ENCODE measurements at regions not wholly inside any gene's neighbourhood (a gene's known extent, or its start where the extent isn't known, plus 50 kb on each side); places are given as distances from the start of the nearest gene placed in this dataset.

DNA sequence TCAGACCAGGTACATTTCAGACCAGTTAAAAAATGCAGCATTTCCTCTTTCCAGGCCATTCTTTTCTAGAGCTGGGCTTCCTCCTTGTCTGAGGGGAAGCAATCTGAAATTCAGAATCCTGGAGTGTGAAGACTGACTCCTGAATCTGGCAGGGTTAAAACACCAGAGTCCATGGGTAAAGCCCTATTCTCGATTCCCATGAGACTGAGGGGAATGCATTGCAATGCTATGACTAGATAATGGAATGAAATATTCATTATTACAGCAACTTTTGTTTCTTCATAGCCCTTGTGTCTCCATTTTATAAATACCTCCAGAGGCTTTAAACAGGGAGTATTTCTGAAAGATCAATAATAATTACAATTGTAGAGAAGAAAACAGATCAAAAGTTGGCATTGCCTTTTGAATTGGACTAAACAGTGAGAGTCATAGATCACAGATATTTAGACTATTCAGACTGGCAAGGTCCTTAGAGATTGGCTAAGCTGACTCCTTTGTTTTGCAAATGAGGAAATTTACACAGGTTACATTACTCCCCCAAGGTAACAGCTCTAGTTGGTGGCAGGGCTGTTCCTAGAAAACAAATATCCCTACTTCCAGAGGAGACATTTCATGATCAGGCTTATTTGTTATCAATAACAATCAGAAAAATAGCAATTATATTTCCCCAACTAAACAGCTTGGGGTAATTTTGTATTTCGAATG lies 632.6 kb upstream of the KIRREL3 start:
- no peak for TF ChIP-seq RCOR1 (conservative IDR thresholded peaks at IDR 0.05; ENCODE audit: low read depth, low read length)
- TF ChIP-seq, protein P1, sequence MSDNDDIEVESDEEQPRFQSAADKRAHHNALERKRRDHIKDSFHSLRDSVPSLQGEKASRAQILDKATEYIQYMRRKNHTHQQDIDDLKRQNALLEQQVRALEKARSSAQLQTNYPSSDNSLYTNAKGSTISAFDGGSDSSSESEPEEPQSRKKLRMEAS (IDR thresholded peaks at IDR 0.05; ENCODE audit: low read depth, low read length), result no peak
- TF ChIP-seq, protein P2, sequence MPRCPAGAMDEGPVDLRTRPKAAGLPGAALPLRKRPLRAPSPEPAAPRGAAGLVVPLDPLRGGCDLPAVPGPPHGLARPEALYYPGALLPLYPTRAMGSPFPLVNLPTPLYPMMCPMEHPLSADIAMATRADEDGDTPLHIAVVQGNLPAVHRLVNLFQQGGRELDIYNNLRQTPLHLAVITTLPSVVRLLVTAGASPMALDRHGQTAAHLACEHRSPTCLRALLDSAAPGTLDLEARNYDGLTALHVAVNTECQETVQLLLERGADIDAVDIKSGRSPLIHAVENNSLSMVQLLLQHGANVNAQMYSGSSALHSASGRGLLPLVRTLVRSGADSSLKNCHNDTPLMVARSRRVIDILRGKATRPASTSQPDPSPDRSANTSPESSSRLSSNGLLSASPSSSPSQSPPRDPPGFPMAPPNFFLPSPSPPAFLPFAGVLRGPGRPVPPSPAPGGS (IDR thresholded peaks at IDR 0.05; ENCODE audit: borderline replicate concordance, insufficient read depth, low read depth, low read length, poor library complexity, severe bottlenecking), result no peak
- TF ChIP-seq TCF7 (IDR thresholded peaks at IDR 0.05; ENCODE audit: borderline replicate concordance), result no peak
- no peak for TF ChIP-seq SMC3 (IDR thresholded peaks at IDR 0.05; ENCODE audit: borderline replicate concordance, low read length)
- TF ChIP-seq, protein P3, sequence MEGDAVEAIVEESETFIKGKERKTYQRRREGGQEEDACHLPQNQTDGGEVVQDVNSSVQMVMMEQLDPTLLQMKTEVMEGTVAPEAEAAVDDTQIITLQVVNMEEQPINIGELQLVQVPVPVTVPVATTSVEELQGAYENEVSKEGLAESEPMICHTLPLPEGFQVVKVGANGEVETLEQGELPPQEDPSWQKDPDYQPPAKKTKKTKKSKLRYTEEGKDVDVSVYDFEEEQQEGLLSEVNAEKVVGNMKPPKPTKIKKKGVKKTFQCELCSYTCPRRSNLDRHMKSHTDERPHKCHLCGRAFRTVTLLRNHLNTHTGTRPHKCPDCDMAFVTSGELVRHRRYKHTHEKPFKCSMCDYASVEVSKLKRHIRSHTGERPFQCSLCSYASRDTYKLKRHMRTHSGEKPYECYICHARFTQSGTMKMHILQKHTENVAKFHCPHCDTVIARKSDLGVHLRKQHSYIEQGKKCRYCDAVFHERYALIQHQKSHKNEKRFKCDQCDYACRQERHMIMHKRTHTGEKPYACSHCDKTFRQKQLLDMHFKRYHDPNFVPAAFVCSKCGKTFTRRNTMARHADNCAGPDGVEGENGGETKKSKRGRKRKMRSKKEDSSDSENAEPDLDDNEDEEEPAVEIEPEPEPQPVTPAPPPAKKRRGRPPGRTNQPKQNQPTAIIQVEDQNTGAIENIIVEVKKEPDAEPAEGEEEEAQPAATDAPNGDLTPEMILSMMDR (IDR thresholded peaks at IDR 0.05 in 2 of 3, conservative IDR thresholded peaks at IDR 0.05 in 1 of 3; ENCODE audit: control insufficient read depth in 2 of 3, extremely low read depth in 1 of 3, insufficient read depth in 1 of 3, low read depth in 3 of 3, low read length in 3 of 3), result no peak

All from GM12878 (cell line).